GM19238 (cell line): ENCODE measurements at regions not wholly inside any gene's neighbourhood (a gene's known extent, or its start where the extent isn't known, plus 50 kb on each side); places are given as distances from the start of the nearest gene placed in this dataset.

Source experiments
- DNase-seq: peaks from one replicate; pipeline ENCODE4 v3.0.0; 2011; ENCODE audit warnings: low spot score; ENCODE audit not compliant: insufficient read length

- no peak for DNase-seq
These were observed 113.0 kb downstream of the DTHD1 start for GRCh38 chr4:36394352-36394903.

GRCh38 chr4:36399762-36400353 is 118.4 kb downstream of the DTHD1 start:
- DNase-seq, result no peak

GRCh38 chr4:36402008-36402758 is 120.8 kb downstream of the DTHD1 start:
- DNase-seq, result no peak

GRCh38 chr4:36411338-36411737 is 129.9 kb downstream of the DTHD1 start:
- no peak for DNase-seq

GRCh38 chr4:36414248-36414647 is 132.8 kb downstream of the DTHD1 start:
- no peak for DNase-seq

GRCh38 chr4:36417146-36417545 is 135.7 kb downstream of the DTHD1 start:
- DNase-seq, result no peak

GRCh38 chr4:36420111-36420679 is 138.8 kb downstream of the DTHD1 start:
- no peak for DNase-seq

GRCh38 chr4:36422607-36423006 is 141.2 kb downstream of the DTHD1 start:
- DNase-seq, result no peak

GRCh38 chr4:36426741-36427140 is 145.3 kb downstream of the DTHD1 start:
- no peak for DNase-seq

GRCh38 chr4:36427696-36428095 is 146.3 kb downstream of the DTHD1 start:
- DNase-seq, result no peak

GRCh38 chr4:36432586-36432985 is 151.2 kb downstream of the DTHD1 start:
- no peak for DNase-seq

- DNase-seq, result no peak
These were observed 158.1 kb downstream of the DTHD1 start for GRCh38 chr4:36439556-36439955.

GRCh38 chr4:36445480-36445879 is 164.1 kb downstream of the DTHD1 start:
- DNase-seq, result no peak

GRCh38 chr4:36446275-36446674 is 164.9 kb downstream of the DTHD1 start:
- DNase-seq, result no peak

GRCh38 chr4:36461344-36461743 is 179.9 kb downstream of the DTHD1 start:
- no peak for DNase-seq

- DNase-seq, result no peak
These were observed 186.3 kb downstream of the DTHD1 start for GRCh38 chr4:36467670-36468069.

- no peak for DNase-seq
These were observed 190.5 kb downstream of the DTHD1 start for GRCh38 chr4:36471903-36472302.

- DNase-seq, result no peak
These were observed 194.7 kb downstream of the DTHD1 start for GRCh38 chr4:36476135-36476534.

- no peak for DNase-seq
These were observed 196.4 kb downstream of the DTHD1 start for GRCh38 chr4:36477861-36478260.

GRCh38 chr4:36485885-36486284 is 204.5 kb downstream of the DTHD1 start:
- no peak for DNase-seq

- DNase-seq, result no peak
These were observed 208.4 kb downstream of the DTHD1 start for GRCh38 chr4:36489798-36490197.

- DNase-seq, result no peak
These were observed 210.6 kb downstream of the DTHD1 start for GRCh38 chr4:36492041-36492440.

GRCh38 chr4:36492590-36492989 is 211.2 kb downstream of the DTHD1 start:
- DNase-seq, result no peak
